ENCODE measurements at regions not wholly inside any gene's neighbourhood (a gene's known extent, or its start where the extent isn't known, plus 50 kb on each side); places are given as distances from the start of the nearest gene placed in this dataset.

DNA sequence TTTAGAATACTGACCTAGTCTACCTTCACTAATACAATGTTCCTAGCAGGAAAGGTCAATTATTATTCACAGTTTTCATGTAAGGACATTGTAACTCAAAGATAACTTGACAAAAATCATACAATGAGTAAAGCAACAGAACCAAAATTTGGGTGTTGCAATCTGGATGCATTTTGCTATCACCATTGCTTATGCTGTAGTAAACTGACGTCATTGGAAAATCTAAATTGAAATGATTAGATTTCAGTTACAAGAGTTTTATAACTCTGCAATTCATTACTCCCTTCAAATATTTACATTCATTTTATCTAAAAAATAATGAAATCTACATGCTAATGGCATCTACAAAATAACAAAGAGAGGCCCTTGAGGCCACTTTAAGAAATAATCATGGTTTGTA, 147.0 kb downstream of the TENT5A start:
- Histone ChIP-seq H3K4me3 (no peak overlapping the region), H3K4me2 (no peak overlapping the region), H3K4me1 (no peaks in the 10 kb centered on the region), H3K27ac (no peak overlapping the region), H3K9me3 (no peaks in the 10 kb centered on the region)
- TF ChIP-seq TP53 (CRISPR knock-in tag; IDR thresholded peaks at IDR 0.05) (no peak), BHLHE40 (IDR thresholded peaks at IDR 0.05; ENCODE audit: low read depth, low read length) (no peak), SMC3 (IDR thresholded peaks at IDR 0.05) (no peak), HEYL (CRISPR knock-in tag; IDR thresholded peaks at IDR 0.05) (no peak), MYC (IDR thresholded peaks at IDR 0.05; ENCODE audit: borderline replicate concordance, low read length) (no peak), HOXA7 (CRISPR knock-in tag; IDR thresholded peaks at IDR 0.05) (no peak), MAFK (IDR thresholded peaks at IDR 0.05; ENCODE audit: partially characterized antibody) (no peak), RFX5 (IDR thresholded peaks at IDR 0.05) (no peak), ZC3H11A (IDR thresholded peaks at IDR 0.05) (no peak), GATA3 (IDR thresholded peaks at IDR 0.05; ENCODE audit: borderline replicate concordance) (no peak), ZFP36 (IDR thresholded peaks at IDR 0.05; ENCODE audit: borderline replicate concordance, partially characterized antibody) (no peak), HOXB5 (CRISPR knock-in tag; IDR thresholded peaks at IDR 0.05) (no peak)
- TF ChIP-seq, protein P1, sequence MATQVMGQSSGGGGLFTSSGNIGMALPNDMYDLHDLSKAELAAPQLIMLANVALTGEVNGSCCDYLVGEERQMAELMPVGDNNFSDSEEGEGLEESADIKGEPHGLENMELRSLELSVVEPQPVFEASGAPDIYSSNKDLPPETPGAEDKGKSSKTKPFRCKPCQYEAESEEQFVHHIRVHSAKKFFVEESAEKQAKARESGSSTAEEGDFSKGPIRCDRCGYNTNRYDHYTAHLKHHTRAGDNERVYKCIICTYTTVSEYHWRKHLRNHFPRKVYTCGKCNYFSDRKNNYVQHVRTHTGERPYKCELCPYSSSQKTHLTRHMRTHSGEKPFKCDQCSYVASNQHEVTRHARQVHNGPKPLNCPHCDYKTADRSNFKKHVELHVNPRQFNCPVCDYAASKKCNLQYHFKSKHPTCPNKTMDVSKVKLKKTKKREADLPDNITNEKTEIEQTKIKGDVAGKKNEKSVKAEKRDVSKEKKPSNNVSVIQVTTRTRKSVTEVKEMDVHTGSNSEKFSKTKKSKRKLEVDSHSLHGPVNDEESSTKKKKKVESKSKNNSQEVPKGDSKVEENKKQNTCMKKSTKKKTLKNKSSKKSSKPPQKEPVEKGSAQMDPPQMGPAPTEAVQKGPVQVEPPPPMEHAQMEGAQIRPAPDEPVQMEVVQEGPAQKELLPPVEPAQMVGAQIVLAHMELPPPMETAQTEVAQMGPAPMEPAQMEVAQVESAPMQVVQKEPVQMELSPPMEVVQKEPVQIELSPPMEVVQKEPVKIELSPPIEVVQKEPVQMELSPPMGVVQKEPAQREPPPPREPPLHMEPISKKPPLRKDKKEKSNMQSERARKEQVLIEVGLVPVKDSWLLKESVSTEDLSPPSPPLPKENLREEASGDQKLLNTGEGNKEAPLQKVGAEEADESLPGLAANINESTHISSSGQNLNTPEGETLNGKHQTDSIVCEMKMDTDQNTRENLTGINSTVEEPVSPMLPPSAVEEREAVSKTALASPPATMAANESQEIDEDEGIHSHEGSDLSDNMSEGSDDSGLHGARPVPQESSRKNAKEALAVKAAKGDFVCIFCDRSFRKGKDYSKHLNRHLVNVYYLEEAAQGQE (IDR thresholded peaks at IDR 0.05): no peak
- TF ChIP-seq, protein P2, sequence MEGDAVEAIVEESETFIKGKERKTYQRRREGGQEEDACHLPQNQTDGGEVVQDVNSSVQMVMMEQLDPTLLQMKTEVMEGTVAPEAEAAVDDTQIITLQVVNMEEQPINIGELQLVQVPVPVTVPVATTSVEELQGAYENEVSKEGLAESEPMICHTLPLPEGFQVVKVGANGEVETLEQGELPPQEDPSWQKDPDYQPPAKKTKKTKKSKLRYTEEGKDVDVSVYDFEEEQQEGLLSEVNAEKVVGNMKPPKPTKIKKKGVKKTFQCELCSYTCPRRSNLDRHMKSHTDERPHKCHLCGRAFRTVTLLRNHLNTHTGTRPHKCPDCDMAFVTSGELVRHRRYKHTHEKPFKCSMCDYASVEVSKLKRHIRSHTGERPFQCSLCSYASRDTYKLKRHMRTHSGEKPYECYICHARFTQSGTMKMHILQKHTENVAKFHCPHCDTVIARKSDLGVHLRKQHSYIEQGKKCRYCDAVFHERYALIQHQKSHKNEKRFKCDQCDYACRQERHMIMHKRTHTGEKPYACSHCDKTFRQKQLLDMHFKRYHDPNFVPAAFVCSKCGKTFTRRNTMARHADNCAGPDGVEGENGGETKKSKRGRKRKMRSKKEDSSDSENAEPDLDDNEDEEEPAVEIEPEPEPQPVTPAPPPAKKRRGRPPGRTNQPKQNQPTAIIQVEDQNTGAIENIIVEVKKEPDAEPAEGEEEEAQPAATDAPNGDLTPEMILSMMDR (IDR thresholded peaks at IDR 0.05): no peak
- no peak for FAIRE-seq
- CTCF ChIA-PET: no interaction called here
- no peak for DNase-seq (ENCODE audit: low read depth in 1 of 2, low spot score in 1 of 2)
- ATAC-seq: no peak
- POLR2A ChIA-PET: no interaction called here
- WGBS (ENCODE audit: missing lambda C conversion rate): 83% methylated on average over 1 of the region's 1 CpG

- DNase-seq (ENCODE audit: low read depth in 1 of 2, low spot score in 1 of 2) (no peak), ATAC-seq (no peak), FAIRE-seq (no peak)
- H3K9me3 ChIP-seq: no peaks in the 10 kb centered on the region
- TF ChIP-seq HDAC2 (IDR thresholded peaks at IDR 0.05) (no peak), HOXB13 (CRISPR knock-in tag; IDR thresholded peaks at IDR 0.05; ENCODE audit: low read depth) (no peak), FOXS1 (CRISPR knock-in tag; IDR thresholded peaks at IDR 0.05) (no peak), CHD4 (IDR thresholded peaks at IDR 0.05; ENCODE audit: borderline replicate concordance) (no peak), NR3C1 (IDR thresholded peaks at IDR 0.05) (no peak), TFCP2L1 (CRISPR knock-in tag; IDR thresholded peaks at IDR 0.05) (no peak), EHMT2 (IDR thresholded peaks at IDR 0.05; ENCODE audit: low read depth) (no peak), MAFK (IDR thresholded peaks at IDR 0.05; ENCODE audit: partially characterized antibody) (no peak), POLR2AphosphoS2 (conservative IDR thresholded peaks at IDR 0.05; ENCODE audit: low read length) (no peak), KDM1A (IDR thresholded peaks at IDR 0.05; ENCODE audit: low read depth) (no peak), GATA3 (IDR thresholded peaks at IDR 0.05; ENCODE audit: borderline replicate concordance) (no peak), HEYL (CRISPR knock-in tag; IDR thresholded peaks at IDR 0.05) (no peak), HOXA7 (CRISPR knock-in tag; IDR thresholded peaks at IDR 0.05) (no peak), MYC (IDR thresholded peaks at IDR 0.05; ENCODE audit: borderline replicate concordance, low read length) (no peak), MAZ (IDR thresholded peaks at IDR 0.05; ENCODE audit: borderline replicate concordance, low read depth, low read length) (no peak)
- TF ChIP-seq, protein P2 (IDR thresholded peaks at IDR 0.05): no peak
- TF ChIP-seq, protein P3, sequence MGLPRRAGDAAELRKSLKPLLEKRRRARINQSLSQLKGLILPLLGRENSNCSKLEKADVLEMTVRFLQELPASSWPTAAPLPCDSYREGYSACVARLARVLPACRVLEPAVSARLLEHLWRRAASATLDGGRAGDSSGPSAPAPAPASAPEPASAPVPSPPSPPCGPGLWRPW (IDR thresholded peaks at IDR 0.05): no peak
- TF ChIP-seq, protein P4, sequence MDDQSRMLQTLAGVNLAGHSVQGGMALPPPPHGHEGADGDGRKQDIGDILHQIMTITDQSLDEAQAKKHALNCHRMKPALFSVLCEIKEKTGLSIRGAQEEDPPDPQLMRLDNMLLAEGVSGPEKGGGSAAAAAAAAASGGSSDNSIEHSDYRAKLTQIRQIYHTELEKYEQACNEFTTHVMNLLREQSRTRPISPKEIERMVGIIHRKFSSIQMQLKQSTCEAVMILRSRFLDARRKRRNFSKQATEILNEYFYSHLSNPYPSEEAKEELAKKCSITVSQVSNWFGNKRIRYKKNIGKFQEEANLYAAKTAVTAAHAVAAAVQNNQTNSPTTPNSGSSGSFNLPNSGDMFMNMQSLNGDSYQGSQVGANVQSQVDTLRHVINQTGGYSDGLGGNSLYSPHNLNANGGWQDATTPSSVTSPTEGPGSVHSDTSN (IDR thresholded peaks at IDR 0.05): no peak
- TF ChIP-seq, protein P5, sequence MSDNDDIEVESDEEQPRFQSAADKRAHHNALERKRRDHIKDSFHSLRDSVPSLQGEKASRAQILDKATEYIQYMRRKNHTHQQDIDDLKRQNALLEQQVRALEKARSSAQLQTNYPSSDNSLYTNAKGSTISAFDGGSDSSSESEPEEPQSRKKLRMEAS (IDR thresholded peaks at IDR 0.05): no peak
- TF ChIP-seq, protein P6, sequence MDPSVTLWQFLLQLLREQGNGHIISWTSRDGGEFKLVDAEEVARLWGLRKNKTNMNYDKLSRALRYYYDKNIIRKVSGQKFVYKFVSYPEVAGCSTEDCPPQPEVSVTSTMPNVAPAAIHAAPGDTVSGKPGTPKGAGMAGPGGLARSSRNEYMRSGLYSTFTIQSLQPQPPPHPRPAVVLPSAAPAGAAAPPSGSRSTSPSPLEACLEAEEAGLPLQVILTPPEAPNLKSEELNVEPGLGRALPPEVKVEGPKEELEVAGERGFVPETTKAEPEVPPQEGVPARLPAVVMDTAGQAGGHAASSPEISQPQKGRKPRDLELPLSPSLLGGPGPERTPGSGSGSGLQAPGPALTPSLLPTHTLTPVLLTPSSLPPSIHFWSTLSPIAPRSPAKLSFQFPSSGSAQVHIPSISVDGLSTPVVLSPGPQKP (IDR thresholded peaks at IDR 0.05; ENCODE audit: low read depth, low read length): no peak
- CTCF ChIA-PET: no interaction called here
- H3K4me3 ChIP-seq: no peak overlapping the region
- WGBS (ENCODE audit: missing lambda C conversion rate): 34% methylated on average over 2 of the region's 2 CpGs
- H3K4me2 ChIP-seq: no peak overlapping the region
- no peaks in the 10 kb centered on the region for H3K4me1 ChIP-seq
- no peak overlapping the region for H3K27ac ChIP-seq
- POLR2A ChIA-PET: no interaction called here
These were observed 150.6 kb downstream of the TENT5A start for GRCh38 chr6:81601918-81602317.
